Cardiac fibroblast (primary cell): ENCODE measurements at regions not wholly inside any gene's neighbourhood (a gene's known extent, or its start where the extent isn't known, plus 50 kb on each side); places are given as distances from the start of the nearest gene placed in this dataset.
A peak's percentile ranks its signal among the peaks of the same experiment; 100 is the strongest.

ENCODE experiments used
- DNase-seq, 2 donors: peaks; one replicate each; pipeline versions ENCODE4 v3.0.0 to v3.0.0-alpha.2; 2010; ENCODE audit warnings: low read depth in 2 of 2
- H3K4me3 ChIP-seq, 2 donors: replicated peaks in 1 of 2; 1 replicate in 1 of 2; 2 replicates in 1 of 2; pipeline ENCODE4 v1.5.1; 2011; ENCODE audit warnings: low read depth in 2 of 2, low read length in 2 of 2, mild to moderate bottlenecking in 2 of 2, moderate library complexity in 1 of 2
- CTCF ChIP-seq: IDR thresholded peaks from one replicate; pipeline ENCODE4 v1.5.1; 2011; ENCODE audit warnings: low read depth, mild to moderate bottlenecking, low read length, inconsistent platforms

GRCh38 chr9:126235336-126236243 lies 91.0 kb upstream of the MVB12B start:
- no peak overlapping the region for H3K4me3 ChIP-seq
- DNase-seq: no peak
- no peak for TF ChIP-seq CTCF

GRCh38 chr9:126236273-126236672 lies 90.4 kb upstream of the MVB12B start:
- no peak for TF ChIP-seq CTCF
- DNase-seq: no peak
- no peak overlapping the region for H3K4me3 ChIP-seq

DNA sequence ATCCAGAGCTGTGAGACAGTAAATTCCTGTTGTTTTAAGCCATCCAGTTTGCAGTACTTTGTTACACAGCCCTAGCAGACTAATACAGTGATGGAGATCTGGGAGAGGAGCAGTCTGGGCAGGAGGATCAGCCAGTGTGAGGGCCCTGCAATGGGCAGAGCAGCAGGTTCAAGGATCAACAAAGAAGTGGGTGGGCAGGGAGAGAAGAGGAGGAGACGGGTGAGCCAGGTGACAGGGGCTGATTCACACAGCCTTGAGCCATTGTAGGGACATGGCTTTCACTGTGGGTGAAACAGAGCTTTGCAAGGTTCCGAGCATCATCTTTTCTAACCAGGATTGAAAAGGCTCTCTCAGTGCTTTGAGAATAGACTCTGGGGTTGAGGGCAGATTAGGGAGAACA lies 88.2 kb upstream of the MVB12B start:
- no peak for DNase-seq

DNA sequence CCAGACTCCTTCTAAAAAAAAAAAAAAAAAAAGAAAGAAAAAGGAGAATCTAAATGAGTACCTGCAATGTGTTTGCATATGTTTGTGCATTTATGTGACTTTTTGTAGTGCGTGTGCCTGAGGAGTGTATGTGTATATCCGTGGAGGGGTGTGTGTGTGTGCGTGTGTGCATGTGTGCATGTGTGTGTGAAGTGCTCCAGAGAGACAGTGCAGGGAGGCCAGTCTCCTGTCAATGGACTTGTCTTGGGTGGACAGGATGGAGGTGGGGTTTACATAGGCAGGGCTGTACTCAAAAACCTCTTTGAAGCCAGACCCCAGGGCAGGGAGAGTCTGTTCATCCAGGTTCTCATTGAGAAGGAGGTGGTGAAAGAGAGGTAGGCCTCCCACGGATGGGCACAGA lies 87.1 kb upstream of the MVB12B start:
- TF ChIP-seq CTCF: no peak
- no peak overlapping the region for H3K4me3 ChIP-seq
- no peak for DNase-seq

More for the DNA sequence above, 88.2 kb upstream of the MVB12B start:
- H3K4me3 ChIP-seq: no peak overlapping the region
- TF ChIP-seq CTCF: no peak

GRCh38 chr9:126240835-126241234 lies 85.8 kb upstream of the MVB12B start:
- H3K4me3 ChIP-seq: no peak overlapping the region
- no peak for TF ChIP-seq CTCF
- no peak for DNase-seq

DNA sequence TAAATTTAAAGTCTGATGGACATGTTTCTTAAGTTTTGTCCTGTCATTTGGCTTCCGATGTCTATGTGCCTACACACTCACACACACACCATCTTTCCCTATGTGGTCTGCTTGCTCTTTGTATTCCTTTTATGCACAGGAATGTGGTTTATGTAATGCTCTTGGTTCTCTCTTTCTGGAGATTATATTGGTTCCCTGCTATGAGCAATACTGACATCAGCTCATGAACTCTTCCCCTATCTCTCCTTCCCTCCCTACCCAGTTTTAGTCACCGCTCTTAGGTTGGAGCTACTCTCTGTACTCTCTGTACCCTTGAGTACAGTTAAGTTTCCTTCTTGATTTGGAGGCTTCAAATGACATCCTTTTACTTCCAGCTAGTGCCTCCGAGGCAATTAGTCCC lies 77.9 kb upstream of the MVB12B start:
- no peak for TF ChIP-seq CTCF
- DNase-seq: peak; percentile 66 to 95

More for the DNA sequence above, 77.9 kb upstream of the MVB12B start:
- no peak overlapping the region for H3K4me3 ChIP-seq
